NCI-H1048 (cell line): ENCODE measurements at regions not wholly inside any gene's neighbourhood (a gene's known extent, or its start where the extent isn't known, plus 50 kb on each side); places are given as distances from the start of the nearest gene placed in this dataset.
"Not testable (repeated sequence)": the region's sequence is repeated elsewhere in the genome, so short reads cannot be mapped to it uniquely, and the experiment has no call there.

Source experiments
- DNase-seq: peaks from one replicate; lab custom pipeline; 2025; lab: John Stamatoyannopoulos, UW

DNA sequence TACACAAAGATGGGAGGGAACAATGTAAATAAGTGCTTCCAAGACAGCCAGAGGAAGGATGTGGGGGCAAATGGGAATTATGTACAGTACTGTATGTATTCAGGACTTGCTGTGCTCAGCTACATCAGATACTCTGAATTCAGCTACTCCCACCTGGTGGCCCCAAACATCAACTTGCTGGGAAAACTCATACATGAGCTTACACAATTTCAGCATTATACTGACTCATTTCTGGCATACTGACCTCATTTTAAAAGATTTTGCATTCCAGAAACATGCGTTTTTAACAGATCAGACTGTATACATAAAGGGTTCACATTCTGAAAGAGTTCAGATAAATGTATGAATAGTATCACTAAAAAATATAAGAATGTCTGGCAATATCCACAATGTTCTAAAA, 59.7 kb downstream of the GPX5 start:
- DNase-seq: no peak

DNA sequence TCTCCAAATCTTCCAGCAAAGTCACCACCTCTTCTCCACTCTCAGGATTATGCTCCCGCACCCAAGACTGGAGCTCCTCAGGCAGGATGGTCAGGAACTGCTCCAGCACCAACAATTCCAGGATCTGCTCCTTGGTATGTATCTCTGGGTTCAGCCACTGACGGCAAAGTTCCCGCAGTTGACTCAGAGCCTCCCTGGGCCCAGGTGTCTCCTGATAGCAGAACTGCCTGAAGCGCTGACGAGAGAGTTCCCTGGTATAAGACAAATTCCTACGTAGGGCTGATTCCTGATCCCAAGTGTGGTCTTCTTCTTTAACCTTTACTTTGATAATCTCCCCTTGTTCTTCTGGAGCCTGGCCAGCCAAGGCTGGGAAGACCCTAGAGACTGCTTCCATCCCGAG, 60.6 kb downstream of the GPX5 start:
- DNase-seq: no peak

DNA sequence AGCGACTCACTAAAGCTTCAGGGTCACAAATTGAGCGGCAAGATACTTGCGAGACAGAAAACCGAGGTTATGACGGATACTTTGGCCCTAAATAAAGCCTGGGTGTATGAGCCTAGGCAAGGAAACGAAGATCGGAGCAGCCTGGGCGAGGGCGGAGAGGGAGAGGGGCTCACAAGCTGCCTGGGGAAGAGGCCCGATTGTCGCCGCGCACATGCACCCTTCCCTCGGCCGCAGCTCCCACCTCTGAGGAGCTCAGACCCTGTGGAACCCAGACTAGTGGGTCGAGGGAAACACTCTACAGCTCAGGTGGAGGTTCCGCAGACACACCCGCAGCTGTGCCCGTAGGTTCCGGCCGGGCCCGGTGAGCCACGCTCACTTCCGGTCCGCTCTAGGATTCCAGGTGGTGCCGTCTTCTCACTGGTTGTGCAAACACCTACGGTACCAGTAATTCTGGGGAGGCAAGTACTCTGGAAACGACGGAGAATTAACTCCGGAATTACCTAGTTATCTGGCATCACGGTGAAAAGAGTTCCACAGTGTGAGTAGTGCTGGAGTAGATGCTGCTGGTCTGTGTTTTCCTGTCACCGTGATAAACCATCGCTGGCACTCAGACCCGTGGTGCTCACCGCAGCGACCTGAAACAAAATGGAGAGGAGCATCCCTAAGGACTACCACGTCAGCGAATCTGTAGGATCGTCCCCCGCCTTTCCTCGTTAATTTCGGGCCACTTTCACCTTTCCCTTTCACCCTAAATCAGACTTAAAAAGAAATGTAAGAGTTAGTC, 61.5 kb downstream of the GPX5 start:
- no peak for DNase-seq

DNA sequence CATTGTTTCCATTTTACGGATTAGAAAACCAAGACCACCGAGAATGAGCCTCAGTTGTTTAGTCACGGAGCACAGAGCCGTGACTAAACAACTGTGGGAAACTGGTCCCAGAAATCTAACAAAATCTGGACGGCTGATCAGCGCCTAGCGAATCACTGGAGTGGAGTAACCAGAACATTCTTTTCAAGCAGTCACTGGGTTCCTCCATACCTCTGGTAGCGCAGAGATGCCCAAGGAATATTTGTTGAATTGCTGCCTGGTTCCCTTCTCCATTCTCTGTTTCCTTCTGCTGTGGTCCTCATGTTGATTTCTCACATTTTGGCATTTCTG, 62.0 kb downstream of the GPX5 start:
- no peak for DNase-seq

DNA sequence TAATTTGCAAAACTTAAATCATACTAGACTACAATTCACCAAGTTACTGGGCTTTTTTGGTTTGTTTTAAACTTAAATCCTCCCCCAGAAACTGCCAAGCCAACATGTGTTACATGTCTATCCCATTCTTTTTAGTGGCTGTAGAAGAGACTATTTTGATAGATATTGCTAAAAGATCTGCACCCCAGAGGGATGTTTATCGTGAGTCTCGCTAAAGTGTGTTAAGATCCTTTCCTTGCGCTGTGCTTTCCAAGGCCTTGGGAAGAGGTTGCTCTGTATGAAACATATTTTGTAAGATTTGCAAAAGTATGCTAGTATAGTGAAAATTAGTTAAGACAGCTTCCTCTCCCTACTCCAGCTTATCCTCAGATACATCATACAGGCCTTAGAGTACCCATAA, 63.0 kb downstream of the GPX5 start:
- no peak for DNase-seq

DNA sequence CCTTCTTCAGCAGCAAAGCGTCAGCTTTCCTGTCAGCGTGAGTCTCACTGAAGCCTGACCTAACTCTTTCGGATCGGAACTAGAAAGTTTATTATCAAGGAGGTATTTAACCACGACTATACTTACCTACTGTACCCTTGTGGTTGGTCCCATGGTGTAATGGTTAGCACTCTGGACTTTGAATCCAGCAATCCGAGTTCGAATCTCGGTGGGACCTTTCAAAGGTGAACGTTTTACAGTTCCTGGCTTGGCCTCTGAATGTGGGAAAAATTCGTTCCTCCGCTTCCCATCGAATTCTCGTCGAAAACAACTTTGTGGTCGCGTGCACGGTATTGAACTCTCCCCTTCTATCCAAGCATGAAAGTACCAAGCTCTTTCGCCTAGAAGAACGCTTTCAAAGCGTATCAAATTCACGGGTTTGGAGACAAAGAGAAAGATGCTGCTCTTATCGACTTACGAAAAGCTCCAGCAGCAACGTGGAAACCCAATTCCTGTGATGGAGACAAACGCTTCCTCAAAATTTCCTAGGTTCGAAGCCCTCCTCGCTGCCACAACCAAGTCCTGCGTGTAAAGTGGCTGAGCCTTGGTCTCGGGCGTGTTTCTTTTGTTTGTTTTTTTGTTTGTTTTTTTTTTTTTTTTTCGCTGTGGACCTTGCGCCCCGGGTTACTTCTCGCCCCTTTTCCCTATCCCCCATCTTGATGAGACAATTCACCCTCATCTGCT, 63.7 kb downstream of the GPX5 start:
- no peak for DNase-seq

DNA sequence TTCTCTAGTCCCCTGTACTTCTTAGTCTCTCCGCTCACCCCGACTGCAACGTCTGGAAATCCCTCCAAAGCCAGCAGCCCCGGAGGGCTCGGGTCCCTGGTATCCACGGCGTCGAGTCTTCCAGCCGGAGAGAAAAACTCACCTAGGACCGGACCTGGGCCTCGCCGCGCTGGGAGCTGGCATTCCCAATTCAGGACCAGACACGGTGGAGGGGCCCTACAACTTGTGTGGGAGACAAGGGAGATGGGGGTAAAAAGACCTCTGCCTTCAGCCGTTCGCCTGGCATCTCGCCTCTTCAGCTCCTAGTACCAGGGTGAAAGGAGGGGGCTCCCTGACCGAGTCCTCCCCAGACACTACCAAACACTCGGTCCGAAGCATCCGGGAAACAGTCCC, 64.3 kb downstream of the GPX5 start:
- DNase-seq: no peak

DNA sequence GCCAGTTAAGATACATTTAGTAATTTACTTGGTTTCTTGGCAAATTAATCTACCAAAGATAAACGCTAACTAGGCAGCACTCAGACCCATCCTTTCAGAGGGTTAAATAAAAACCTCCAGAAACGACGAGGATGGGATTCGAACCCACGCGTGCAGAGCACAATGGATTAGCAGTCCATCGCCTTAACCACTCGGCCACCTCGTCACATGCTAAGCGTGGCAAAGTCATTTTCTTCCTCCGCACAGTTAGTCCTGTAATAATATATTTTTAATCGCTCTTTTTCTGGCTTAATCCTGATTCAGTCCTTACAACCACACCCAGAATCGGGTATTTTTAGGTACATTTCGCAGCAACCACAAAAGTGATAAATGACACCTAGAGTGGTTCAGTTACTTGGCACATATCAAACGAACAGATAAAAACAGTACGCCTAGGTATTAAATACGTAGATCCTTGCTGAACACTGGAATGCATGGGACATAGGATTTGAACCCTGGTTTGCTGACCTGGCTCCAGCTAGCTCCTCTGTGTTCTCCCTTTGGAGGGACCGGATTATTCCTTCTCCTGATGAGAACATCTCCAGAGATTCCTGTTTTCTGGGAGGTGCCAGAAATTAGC, 71.6 kb downstream of the GPX5 start:
- DNase-seq: no peak

DNA sequence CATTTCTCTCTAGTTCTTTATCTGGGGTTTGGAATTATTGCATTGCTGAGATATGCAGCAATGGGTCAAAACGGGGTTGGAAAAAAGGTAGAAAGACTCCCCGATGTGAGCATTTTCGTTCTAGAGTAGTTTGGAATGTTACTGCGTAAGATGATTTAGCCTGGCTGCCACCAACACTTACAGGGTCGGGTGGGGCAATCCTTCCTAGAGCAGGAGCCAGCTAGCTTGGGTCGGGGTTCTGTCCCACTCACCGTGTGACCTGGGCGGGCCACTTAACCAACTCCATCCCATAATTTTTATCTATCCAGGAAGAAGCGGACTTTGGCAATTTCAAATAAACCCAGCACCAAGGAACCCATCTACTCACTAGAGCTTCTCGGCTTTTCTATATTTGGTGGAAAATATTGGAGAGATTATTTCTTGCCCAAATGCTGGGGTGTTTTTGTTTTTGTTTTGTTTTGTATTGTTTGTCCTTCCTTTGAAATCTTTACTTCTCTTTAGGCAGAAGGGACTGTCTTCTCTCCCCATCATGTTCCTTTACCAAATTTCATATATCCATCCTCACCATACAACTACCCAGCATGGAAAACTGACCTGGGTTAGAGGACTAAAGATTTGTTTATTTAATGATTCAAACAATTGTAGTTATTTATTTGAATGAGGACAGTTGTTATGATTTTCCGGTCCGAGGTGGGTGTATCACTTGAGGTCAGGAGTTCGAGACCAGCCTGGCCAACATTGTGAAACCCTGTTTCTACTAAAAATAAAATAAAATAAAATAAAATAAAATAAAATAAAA, 72.4 kb downstream of the GPX5 start:
- no peak for DNase-seq

DNA sequence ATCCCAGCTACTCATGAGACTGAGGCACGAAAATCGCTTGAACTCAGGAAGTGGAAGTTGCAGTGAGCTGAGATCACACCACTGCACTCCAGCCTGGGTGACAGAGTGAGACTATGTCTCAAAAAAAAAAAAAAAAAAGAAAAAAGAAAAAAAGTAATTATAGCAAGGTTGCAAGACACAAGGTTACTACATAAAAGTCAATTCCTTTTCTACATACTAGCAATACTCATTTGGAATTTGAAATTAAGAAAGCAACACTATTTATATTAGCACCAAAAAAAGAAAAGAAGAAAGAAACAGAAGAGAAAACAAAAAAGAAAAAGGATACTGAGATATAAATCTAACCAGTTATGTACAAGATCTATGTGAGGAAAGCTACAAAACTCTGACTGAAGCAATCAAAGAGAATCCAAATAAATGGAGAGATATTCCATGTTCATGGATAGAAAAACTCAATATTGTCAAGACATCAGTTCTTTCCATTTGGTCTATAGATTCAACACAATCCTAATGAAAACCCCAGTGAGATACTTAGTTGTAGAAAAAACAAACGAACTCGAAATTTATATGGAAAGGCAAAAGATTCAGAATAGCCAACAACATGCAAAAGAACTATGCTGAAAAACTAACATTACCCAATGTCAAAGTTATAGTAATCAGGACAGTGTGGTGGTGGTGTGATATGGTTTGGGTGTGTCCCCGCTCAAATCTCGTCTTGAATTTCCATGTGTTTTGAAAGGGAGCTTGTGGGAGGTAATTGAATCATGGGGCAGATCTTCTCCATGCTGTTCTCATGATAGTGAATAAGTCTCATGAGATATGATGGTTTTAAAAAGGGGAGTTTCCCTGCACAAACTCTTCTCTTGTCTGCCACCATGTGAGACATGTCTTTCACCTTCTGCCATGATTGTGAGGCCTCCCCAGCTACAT, 73.3 kb downstream of the GPX5 start:
- DNase-seq: no peak

DNA sequence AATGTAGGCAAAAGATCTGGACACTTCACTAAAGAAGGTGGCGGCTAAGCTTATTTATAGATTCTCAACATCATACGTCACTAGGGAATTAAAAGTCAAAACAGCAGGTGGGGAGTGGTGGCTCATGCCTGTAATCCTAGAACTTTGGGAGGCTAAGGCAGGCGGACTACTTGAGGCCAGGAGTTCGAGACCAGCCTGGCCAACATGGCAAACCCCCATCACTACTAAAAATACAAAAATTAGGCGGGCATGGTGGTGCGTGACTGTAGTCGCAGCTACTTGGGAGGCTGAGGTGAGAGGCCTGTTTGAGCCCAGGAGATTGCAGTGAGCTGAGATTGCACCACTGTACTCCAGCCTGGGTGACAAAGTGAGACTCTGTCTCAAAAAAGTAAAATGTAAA, 74.6 kb downstream of the GPX5 start:
- no peak for DNase-seq

DNA sequence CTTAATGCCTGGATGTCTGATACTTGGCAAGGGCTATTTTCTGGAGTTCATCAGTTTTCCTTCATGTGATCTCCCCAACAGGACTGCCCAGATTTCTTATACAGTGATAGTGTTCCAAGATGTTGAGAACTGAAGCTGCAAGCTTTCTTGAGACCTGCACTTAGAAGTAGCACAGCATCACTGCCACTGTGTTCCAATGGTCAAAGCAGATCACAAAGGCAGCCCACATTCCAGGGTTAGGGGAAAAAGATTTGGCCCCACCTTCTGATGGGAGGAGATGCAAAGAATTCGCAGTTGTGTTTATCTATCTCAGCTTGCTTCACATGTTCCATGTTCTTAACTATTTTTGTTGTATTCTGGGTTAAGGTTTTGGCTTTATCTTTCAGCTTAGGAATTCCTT, 78.2 kb downstream of the GPX5 start:
- no peak for DNase-seq

DNA sequence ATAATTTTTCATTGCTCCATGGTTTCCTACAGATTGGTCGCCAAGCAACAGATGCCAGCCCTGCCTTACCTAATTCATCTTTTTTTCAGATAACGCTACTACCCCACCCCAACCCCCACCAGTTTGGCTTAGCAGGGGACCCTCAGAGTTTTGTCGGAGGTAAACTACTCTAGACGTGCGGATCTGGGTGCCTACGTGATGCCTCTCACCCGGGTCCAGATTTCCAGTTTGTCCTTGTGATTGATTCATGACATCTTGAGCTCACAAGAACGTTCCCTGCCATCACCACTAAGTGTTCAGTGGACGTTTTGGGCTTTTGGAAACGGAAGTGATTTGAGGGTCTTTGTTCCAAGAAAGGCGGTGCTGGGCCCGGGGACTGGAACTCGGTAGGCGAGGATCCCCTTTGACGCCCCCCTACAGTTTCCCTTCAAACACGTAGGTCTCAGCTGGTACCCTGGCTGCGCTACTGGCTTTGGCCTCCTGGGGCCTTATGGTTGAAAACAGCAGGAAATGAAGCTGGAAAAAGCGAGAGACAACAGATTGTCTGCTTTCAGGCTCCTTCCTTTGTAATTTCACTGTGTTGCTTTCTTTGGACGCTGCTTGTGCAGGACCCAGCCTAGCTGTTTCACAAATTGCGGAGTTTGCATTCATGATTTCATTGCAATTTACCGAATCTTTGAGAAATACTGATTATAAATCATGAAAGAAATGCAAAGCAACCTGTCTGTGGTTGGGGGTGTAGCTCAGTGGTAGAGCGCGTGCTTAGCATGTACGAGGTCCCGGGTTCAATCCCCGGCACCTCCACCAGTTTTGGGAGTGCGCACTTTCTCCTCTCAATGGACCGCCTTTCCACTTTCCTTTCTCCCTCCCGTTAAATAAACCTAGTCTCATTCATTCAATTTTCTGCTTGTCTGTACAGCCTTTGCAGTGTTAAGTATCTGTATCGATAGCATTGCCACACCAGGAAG, 81.0 kb downstream of the GPX5 start:
- no peak for DNase-seq

DNA sequence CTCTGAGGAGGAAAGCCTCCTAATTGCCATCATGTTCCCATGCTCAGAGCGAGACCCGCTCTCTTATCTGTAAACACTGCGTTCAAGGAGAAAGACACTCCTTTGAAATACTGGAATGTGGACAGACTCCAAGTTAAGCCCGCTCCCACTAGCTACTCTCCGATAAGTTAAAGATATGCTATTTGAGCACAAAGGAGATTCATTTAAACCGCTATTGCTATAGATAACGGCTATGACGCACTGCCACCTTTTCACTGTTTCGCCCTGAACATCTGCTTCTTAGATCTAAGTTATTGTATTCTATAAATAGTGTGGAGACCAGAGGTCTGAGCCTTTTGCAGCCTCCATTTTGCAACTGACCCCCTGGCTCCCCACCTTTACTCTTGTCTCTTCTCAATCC, 82.3 kb downstream of the GPX5 start:
- DNase-seq: no peak

DNA sequence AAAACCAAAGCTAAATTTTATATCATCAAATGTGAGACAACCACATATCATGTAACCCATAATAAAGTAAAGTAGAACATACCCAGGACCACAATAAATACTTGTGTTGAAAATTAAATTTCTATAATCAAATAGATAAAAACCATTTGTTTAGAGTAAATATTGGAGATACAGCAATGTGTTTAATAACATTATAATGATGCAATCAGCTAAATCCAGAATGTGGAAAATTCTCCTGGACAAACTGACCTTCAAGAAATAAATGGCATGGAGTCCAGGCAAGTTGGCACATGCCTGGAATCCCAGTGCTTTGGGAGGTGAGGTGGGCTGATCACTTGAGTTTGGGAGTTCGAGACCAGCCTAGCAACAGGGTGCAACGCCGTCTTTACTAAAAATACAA, 84.0 kb downstream of the GPX5 start:
- no peak for DNase-seq

DNA sequence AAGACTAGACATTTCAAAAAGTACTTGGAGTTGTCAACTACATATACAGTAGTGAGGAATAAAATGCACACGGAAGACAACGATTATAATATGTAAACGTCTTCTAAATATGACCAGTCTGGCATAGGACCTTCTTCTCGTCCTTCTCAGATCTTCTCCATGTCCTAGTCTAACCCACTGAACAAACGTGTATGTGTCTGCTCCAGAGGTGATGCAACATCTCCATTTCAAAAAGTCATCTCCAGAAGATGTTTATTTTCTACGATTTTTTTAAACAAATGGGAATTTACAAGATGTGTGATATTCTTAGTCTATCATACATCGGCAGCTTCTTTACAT, 89.9 kb downstream of the GPX5 start:
- DNase-seq: no peak

DNA sequence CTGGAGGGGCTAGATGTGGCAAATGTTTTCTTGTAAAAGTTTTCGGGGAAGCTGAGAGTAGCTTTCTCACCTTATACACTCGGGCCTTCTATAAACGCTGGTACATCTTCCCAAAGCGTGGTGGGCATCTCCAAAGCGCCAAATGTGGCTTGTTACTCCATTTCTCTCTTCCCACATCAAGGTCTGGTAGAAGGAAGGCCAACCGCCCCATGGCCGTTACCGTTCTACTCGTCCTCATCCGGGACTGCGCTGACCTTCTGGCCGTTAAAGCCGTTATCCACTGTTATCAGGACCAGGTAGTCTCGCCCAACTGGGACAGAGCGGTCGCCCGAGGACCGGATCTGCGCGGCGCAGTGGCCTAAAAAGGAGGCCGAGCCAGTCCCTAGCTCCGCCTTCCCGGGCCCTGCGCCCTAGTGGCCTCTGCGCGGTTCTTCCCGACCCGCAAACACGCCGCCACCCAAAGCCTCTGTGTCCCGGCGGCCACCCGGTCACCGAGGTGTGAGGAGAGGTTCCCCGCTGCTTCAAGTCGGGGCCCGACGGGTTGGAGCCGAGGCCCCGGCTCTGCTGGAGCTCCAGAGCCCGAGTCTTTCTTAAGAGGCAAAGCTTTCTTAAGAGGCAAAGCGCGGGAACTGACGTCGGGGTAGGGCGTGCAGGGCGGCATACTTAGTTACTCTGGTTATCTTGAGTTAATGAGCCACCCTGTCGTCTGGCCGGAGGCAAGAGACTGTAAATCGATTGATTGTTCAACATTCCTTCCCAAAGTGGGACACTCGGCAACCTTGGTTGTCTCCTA, 90.5 kb downstream of the GPX5 start:
- no peak for DNase-seq

DNA sequence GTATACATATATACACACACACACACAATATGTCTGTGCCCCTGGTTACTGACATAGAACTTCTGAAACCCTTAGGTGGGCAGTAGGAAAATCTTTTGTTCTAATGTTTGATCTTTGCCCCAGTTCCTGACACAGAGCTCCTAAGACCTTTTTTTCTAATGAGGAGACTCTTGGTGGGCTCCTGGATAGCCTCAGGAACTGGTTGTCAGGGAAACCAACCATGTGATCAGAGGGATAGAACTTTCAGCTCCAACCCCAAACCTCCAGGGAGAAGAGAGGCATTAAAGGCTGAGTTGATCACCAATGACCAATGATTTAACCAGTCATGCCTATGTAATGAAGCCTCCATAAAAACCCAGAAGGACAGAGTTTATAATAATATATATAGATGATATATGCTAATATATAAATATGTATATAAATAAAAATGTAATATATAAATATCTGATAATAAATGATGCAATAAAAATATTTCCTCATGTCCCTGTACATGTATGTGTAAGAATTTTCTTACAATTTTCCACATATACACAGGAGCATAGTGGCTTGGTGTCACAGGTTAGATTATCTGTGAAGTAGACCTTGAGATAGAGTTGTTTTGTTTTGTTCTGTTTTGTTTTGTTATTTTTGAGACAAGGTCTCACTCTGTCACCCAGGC, 93.3 kb downstream of the GPX5 start:
- DNase-seq: no peak

DNA sequence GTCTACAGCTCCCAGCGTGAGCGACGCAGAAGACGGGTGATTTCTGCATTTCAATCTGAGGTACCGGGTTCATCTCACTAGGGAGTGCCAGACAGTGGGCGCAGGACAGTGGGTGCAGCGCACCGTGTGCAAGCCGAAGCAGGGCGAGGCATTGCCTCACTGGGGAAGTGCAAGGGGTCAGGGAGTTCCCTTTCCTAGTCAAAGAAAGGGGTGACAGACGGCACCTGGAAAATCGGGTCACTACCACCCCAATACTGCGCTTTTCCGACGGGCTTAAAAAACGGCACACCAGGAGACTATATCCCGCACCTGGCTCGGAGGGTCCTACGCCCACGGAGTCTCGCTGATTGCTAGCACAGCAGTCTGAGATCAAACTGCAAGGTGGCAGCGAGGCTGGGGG, 95.6 kb downstream of the GPX5 start:
- not testable (repeated sequence) for DNase-seq
